Adipocyte (in vitro differentiated cells): ENCODE measurements at regions not wholly inside any gene's neighbourhood (a gene's known extent, or its start where the extent isn't known, plus 50 kb on each side); places are given as distances from the start of the nearest gene placed in this dataset.

ENCODE experiments used
- DNase-seq: peaks from one replicate; pipeline ENCODE4 v3.0.0-alpha.2; 2015; ENCODE audit warnings: low read depth
- H3K27me3 ChIP-seq: replicated peaks from 2 replicates; pipeline ENCODE4 v1.7.0; 2013; ENCODE audit warnings: mild to moderate bottlenecking, low read length, moderate library complexity; ENCODE audit not compliant: control insufficient read depth, insufficient read depth
- H3K36me3 ChIP-seq: 2 replicates; pipeline ENCODE4 v1.7.0; 2013; ENCODE audit warnings: low read length, mild to moderate bottlenecking, moderate library complexity; ENCODE audit not compliant: control insufficient read depth, insufficient read depth, severe bottlenecking
- H3K4me1 ChIP-seq: 2 replicates; pipeline ENCODE4 v1.7.0; 2013; ENCODE audit warnings: mild to moderate bottlenecking, low read length, moderate library complexity; ENCODE audit not compliant: control insufficient read depth, insufficient read depth
- H3K4me3 ChIP-seq: 2 replicates; pipeline ENCODE4 v1.7.0; 2013; ENCODE audit warnings: mild to moderate bottlenecking, low read length, moderate library complexity
- H3K9ac ChIP-seq: 2 replicates; pipeline ENCODE4 v1.7.0; 2013; ENCODE audit warnings: mild to moderate bottlenecking, low read length, moderate library complexity
- H3K9me3 ChIP-seq: 2 replicates; pipeline ENCODE4 v1.7.0; 2013; ENCODE audit warnings: mild to moderate bottlenecking, low read length, moderate library complexity; ENCODE audit not compliant: control insufficient read depth

- Histone ChIP-seq H3K9me3 (peaks cover 4% of the 10 kb centered on the region), H3K4me1 (no peaks in the 10 kb centered on the region), H3K36me3 (no peaks in the 10 kb centered on the region), H3K27me3 (no peaks in the 10 kb centered on the region), H3K9ac (no peak overlapping the region), H3K4me3 (no peak overlapping the region)
- DNase-seq = no peak
Observed at GRCh38 chr6:126640921-126641320, 301.0 kb downstream of the CENPW start.

DNA sequence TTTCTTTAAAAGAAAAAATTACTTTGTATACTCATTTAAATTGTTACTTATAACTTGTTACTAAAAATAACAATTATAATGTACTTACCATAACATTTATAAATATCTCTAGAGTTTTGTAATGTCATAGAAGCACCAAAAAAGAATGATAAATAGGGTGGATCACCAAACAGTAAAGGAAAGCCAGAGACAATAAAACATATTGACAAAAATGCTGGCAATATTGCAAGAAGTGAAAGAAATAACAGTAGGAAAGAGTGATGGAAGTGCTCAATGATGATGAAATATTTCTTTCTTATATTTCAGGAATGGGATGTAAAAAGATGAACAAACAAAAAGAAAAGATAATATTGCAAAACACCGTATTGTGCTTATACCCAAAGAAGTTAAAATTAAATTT is 301.7 kb downstream of the CENPW start:
- no peak for DNase-seq
- H3K36me3 ChIP-seq = no peaks in the 10 kb centered on the region
- peaks cover 4% of the 10 kb centered on the region for H3K9me3 ChIP-seq
- H3K27me3 ChIP-seq = no peaks in the 10 kb centered on the region
- no peaks in the 10 kb centered on the region for H3K4me1 ChIP-seq
- no peak overlapping the region for H3K4me3 ChIP-seq
- H3K9ac ChIP-seq = no peak overlapping the region

DNA sequence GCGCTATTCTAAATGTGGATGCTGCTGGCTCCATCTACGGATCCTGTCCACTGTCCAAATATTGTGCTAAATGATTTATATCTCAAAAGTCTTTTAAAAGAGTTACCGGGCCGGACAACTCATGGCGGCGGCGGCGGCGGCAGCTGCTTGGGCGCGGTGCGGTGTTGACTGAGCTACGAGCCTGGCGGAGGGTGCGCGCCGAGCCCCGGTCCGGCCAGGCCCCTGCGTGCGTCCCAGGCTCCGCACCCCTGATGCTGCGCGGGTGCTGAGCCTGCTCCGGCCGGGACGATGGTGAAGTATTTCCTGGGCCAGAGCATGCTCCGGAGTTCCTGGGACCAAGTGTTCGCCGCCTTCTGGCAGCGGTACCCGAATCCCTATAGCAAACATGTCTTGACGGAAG is 303.4 kb downstream of the CENPW start:
- H3K9me3 ChIP-seq = peaks cover 7% of the 10 kb centered on the region
- no peak for DNase-seq
- H3K4me3 ChIP-seq = no peak overlapping the region
- no peaks in the 10 kb centered on the region for H3K36me3 ChIP-seq
- no peak overlapping the region for H3K9ac ChIP-seq
- no peaks in the 10 kb centered on the region for H3K4me1 ChIP-seq
- no peaks in the 10 kb centered on the region for H3K27me3 ChIP-seq

GRCh38 chr6:126650931-126651330 is 311.0 kb downstream of the CENPW start:
- no peak overlapping the region for H3K4me3 ChIP-seq
- H3K4me1 ChIP-seq = peaks cover 3% of the 10 kb centered on the region
- H3K9ac ChIP-seq = no peak overlapping the region
- no peaks in the 10 kb centered on the region for H3K27me3 ChIP-seq
- H3K9me3 ChIP-seq = peaks cover 15% of the 10 kb centered on the region
- DNase-seq = peak; percentile 40
- H3K36me3 ChIP-seq = no peaks in the 10 kb centered on the region

DNA sequence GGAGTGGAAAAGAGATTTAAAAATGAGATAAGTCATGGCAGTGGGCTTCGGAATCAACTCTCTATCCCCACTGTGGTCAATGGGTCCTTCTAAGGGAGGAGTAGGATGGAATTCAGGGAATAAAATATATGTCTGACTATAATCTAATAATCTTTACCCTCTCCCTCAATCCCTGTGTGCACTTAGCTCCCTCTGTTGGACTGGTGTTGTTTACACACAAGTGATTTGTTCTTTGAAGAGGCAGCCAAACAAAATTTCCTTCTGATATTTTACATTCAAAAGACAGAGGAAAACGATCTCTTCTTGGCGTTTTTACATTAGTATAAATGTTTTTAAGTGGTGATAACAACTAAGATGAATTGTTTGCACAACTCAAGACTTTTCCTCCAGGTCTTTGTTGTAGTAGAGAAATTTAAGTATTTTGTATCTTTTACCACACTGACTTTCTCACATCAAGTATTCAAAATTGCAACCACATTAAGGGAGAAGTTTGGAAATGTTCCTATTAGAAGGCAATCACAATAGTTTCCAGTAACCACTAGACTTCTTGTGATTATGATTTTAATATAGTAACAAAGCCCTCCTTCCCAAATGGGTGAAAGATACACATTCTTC is 317.8 kb downstream of the CENPW start:
- peaks cover 46% of the 10 kb centered on the region for H3K4me1 ChIP-seq
- H3K4me3 ChIP-seq = peak overlapping the region; percentile 16
- H3K36me3 ChIP-seq = no peaks in the 10 kb centered on the region
- peaks cover 5% of the 10 kb centered on the region for H3K9me3 ChIP-seq
- peak overlapping the region; percentile 66 for H3K9ac ChIP-seq
- DNase-seq = peak; percentile 62
- H3K27me3 ChIP-seq = no peaks in the 10 kb centered on the region

DNA sequence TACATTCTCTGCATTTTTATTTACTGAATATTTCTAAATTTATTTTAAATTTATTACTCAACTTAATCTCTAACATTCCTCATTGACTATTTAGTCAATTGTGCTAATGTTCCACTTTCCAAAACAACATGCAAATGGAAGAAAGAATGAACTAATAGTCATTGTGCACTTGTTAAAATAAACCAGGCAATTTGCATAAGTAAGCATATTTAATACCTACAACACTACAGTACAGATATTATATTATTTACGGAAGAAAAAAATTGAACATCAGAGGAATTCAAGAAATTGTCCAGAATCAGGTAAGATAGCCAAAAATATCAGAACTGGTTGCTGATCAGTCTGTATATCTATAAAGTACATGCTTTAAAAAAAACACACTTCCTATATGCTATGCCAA is 320.5 kb downstream of the CENPW start:
- H3K4me1 ChIP-seq = peaks cover 72% of the 10 kb centered on the region
- H3K4me3 ChIP-seq = no peak overlapping the region
- H3K9me3 ChIP-seq = no peaks in the 10 kb centered on the region
- H3K9ac ChIP-seq = no peak overlapping the region
- DNase-seq = no peak
- no peaks in the 10 kb centered on the region for H3K36me3 ChIP-seq
- H3K27me3 ChIP-seq = no peaks in the 10 kb centered on the region

- peak; percentile 84 for DNase-seq
- H3K4me3 ChIP-seq = no peak overlapping the region
- peaks cover 73% of the 10 kb centered on the region for H3K4me1 ChIP-seq
- no peaks in the 10 kb centered on the region for H3K27me3 ChIP-seq
- peak overlapping the region; percentile 61 for H3K9ac ChIP-seq
- H3K9me3 ChIP-seq = no peaks in the 10 kb centered on the region
- H3K36me3 ChIP-seq = no peaks in the 10 kb centered on the region
Observed at GRCh38 chr6:126661646-126662045, 321.7 kb downstream of the CENPW start.

- H3K9ac ChIP-seq = peak overlapping the region; percentile 33
- DNase-seq = no peak
- no peaks in the 10 kb centered on the region for H3K9me3 ChIP-seq
- no peaks in the 10 kb centered on the region for H3K36me3 ChIP-seq
- no peak overlapping the region for H3K4me3 ChIP-seq
- H3K4me1 ChIP-seq = peaks cover 61% of the 10 kb centered on the region
- no peaks in the 10 kb centered on the region for H3K27me3 ChIP-seq
Observed at GRCh38 chr6:126662966-126663365, 323.1 kb downstream of the CENPW start.

- Histone ChIP-seq H3K9me3 (no peaks in the 10 kb centered on the region), H3K36me3 (no peaks in the 10 kb centered on the region)
Observed at GRCh38 chr6:126664271-126664670, 324.4 kb downstream of the CENPW start.

DNA sequence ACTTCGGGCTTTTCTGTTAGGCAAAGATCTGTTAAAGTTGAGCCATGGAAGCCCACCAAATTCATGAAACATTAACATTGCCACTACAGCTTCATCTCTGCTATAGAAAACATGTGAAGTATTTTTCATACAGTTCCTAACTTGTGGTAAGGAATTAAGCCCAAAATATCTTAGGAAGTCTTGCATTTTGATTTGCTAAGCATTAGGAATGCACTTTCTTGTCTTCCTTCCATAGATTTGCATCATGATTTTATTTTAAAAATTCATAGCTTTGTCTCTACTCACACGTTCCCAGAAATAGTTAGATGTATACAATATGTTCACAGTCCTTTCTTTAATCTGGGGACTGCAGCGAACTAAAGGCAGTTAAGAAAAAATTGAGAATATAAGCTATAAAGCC is 325.6 kb downstream of the CENPW start:
- H3K27me3 ChIP-seq = no peaks in the 10 kb centered on the region
- DNase-seq = peak; percentile 48

More at GRCh38 chr6:126664271-126664670, 324.4 kb downstream of the CENPW start:
- Histone ChIP-seq H3K9ac (peak overlapping the region; percentile 33), H3K27me3 (no peaks in the 10 kb centered on the region), H3K4me3 (no peak overlapping the region), H3K4me1 (peaks cover 53% of the 10 kb centered on the region)
- DNase-seq = peak; percentile 55

GRCh38 chr6:126667071-126667470 is 327.2 kb downstream of the CENPW start:
- no peak for DNase-seq
- Histone ChIP-seq H3K9ac (no peak overlapping the region), H3K9me3 (no peaks in the 10 kb centered on the region), H3K4me1 (peaks cover 34% of the 10 kb centered on the region), H3K27me3 (no peaks in the 10 kb centered on the region), H3K4me3 (no peak overlapping the region), H3K36me3 (no peaks in the 10 kb centered on the region)

More for the DNA sequence above, 325.6 kb downstream of the CENPW start:
- no peak overlapping the region for H3K9ac ChIP-seq
- peaks cover 49% of the 10 kb centered on the region for H3K4me1 ChIP-seq
- H3K4me3 ChIP-seq = no peak overlapping the region
- H3K36me3 ChIP-seq = no peaks in the 10 kb centered on the region
- H3K9me3 ChIP-seq = no peaks in the 10 kb centered on the region

DNA sequence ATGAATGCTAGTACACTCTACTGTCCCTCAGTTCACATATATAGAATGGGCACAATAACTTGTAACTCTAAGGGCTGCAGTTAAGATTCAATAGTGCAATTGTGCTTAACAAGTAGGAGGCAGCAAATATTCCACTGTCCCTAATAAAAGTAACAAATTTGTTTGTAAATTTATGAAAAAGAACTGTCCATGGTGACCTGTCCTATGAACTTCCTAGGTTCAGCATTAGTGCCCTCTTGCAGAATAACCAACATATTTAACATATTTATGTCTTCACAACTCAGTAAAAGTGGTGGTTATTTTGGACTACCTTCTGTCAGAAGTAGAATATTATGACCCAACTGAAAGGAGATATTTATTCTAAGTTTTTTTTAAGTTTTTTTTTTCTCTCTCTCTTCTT is 327.8 kb downstream of the CENPW start:
- Histone ChIP-seq H3K4me1 (peaks cover 34% of the 10 kb centered on the region), H3K27me3 (no peaks in the 10 kb centered on the region), H3K4me3 (no peak overlapping the region), H3K36me3 (no peaks in the 10 kb centered on the region), H3K9me3 (no peaks in the 10 kb centered on the region), H3K9ac (no peak overlapping the region)
- no peak for DNase-seq
